ENCODE measurements at regions not wholly inside any gene's neighbourhood (a gene's known extent, or its start where the extent isn't known, plus 50 kb on each side); places are given as distances from the start of the nearest gene placed in this dataset.

GRCh38 chr5:135199919-135200318, 165.9 kb upstream of the PITX1 start:
- no peak for DNase-seq

GRCh38 chr5:135196483-135196882, 162.5 kb upstream of the PITX1 start:
- DNase-seq: no peak

GRCh38 chr5:135195270-135195608, 161.2 kb upstream of the PITX1 start:
- DNase-seq: no peak

- peak; percentile 22 for DNase-seq
Measured at GRCh38 chr5:135194573-135195269, 160.7 kb upstream of the PITX1 start.

- no peak for DNase-seq
Measured at GRCh38 chr5:135194126-135194488, 160.1 kb upstream of the PITX1 start.

- DNase-seq: no peak
Measured at GRCh38 chr5:135193213-135194125, 159.4 kb upstream of the PITX1 start.

- DNase-seq: no peak
Measured at GRCh38 chr5:135192351-135192750, 158.3 kb upstream of the PITX1 start.

- peak; percentile 33 for DNase-seq
Measured at GRCh38 chr5:135191084-135191826, 157.2 kb upstream of the PITX1 start.

- DNase-seq: no peak
Measured at GRCh38 chr5:135190416-135191083, 156.5 kb upstream of the PITX1 start.

GRCh38 chr5:135189024-135189423, 155.0 kb upstream of the PITX1 start:
- no peak for DNase-seq

GRCh38 chr5:135188233-135188914, 154.3 kb upstream of the PITX1 start:
- no peak for DNase-seq

GRCh38 chr5:135186662-135187522, 152.9 kb upstream of the PITX1 start:
- DNase-seq: no peak

- DNase-seq: no peak
Measured at GRCh38 chr5:135185481-135186065, 151.5 kb upstream of the PITX1 start.

- no peak for DNase-seq
Measured at GRCh38 chr5:135184646-135185045, 150.6 kb upstream of the PITX1 start.

GRCh38 chr5:135183464-135183863, 149.4 kb upstream of the PITX1 start:
- no peak for DNase-seq

GRCh38 chr5:135182675-135183074, 148.6 kb upstream of the PITX1 start:
- no peak for DNase-seq

- no peak for DNase-seq
Measured at GRCh38 chr5:135181653-135182052, 147.6 kb upstream of the PITX1 start.

- no peak for DNase-seq
Measured at GRCh38 chr5:135179308-135179980, 145.4 kb upstream of the PITX1 start.

GRCh38 chr5:135178476-135179155, 144.6 kb upstream of the PITX1 start:
- no peak for DNase-seq

- no peak for DNase-seq
Measured at GRCh38 chr5:135177591-135177990, 143.6 kb upstream of the PITX1 start.
